ENCODE measurements at regions not wholly inside any gene's neighbourhood (a gene's known extent, or its start where the extent isn't known, plus 50 kb on each side); places are given as distances from the start of the nearest gene placed in this dataset.

GRCh38 chr10:33800545-33800944 is 466.1 kb upstream of the NRP1 start:
- no peak for DNase-seq (ENCODE audit: low read depth)
- TF ChIP-seq CTCF (IDR thresholded peaks at IDR 0.05; ENCODE audit: insufficient read depth, low read depth, low read length, missing control alignments) = no peak
- H3K4me3 ChIP-seq (ENCODE audit: low read depth, low read length) = no peak overlapping the region

- no peak for DNase-seq (ENCODE audit: low read depth)
- H3K4me3 ChIP-seq (ENCODE audit: low read depth, low read length) = no peak overlapping the region
- TF ChIP-seq CTCF (IDR thresholded peaks at IDR 0.05; ENCODE audit: insufficient read depth, low read depth, low read length, missing control alignments) = no peak
Observed at GRCh38 chr10:33799944-33800323, 465.5 kb upstream of the NRP1 start.

GRCh38 chr10:33799281-33799943 is 464.9 kb upstream of the NRP1 start:
- no peak for DNase-seq (ENCODE audit: low read depth)
- H3K4me3 ChIP-seq (ENCODE audit: low read depth, low read length) = no peak overlapping the region
- TF ChIP-seq CTCF (IDR thresholded peaks at IDR 0.05; ENCODE audit: insufficient read depth, low read depth, low read length, missing control alignments) = no peak

- no peak for DNase-seq (ENCODE audit: low read depth)
- no peak overlapping the region for H3K4me3 ChIP-seq (ENCODE audit: low read depth, low read length)
- no peak for TF ChIP-seq CTCF (IDR thresholded peaks at IDR 0.05; ENCODE audit: insufficient read depth, low read depth, low read length, missing control alignments)
Observed at GRCh38 chr10:33798754-33799153, 464.3 kb upstream of the NRP1 start.

- DNase-seq (ENCODE audit: low read depth) = no peak
- H3K4me3 ChIP-seq (ENCODE audit: low read depth, low read length) = no peak overlapping the region
- TF ChIP-seq CTCF (IDR thresholded peaks at IDR 0.05; ENCODE audit: insufficient read depth, low read depth, low read length, missing control alignments) = no peak
Observed at GRCh38 chr10:33796680-33797079, 462.2 kb upstream of the NRP1 start.

GRCh38 chr10:33795529-33795928 is 461.1 kb upstream of the NRP1 start:
- DNase-seq (ENCODE audit: low read depth) = no peak
- TF ChIP-seq CTCF (IDR thresholded peaks at IDR 0.05; ENCODE audit: insufficient read depth, low read depth, low read length, missing control alignments) = no peak
- no peak overlapping the region for H3K4me3 ChIP-seq (ENCODE audit: low read depth, low read length)

GRCh38 chr10:33794460-33794859 is 460.0 kb upstream of the NRP1 start:
- DNase-seq (ENCODE audit: low read depth) = no peak
- no peak for TF ChIP-seq CTCF (IDR thresholded peaks at IDR 0.05; ENCODE audit: insufficient read depth, low read depth, low read length, missing control alignments)
- H3K4me3 ChIP-seq (ENCODE audit: low read depth, low read length) = no peak overlapping the region
